Fibroblast of skin of left quadriceps (primary cell): ENCODE measurements at regions not wholly inside any gene's neighbourhood (a gene's known extent, or its start where the extent isn't known, plus 50 kb on each side); places are given as distances from the start of the nearest gene placed in this dataset.
"Not testable (repeated sequence)": the region's sequence is repeated elsewhere in the genome, so short reads cannot be mapped to it uniquely, and the experiment has no call there.

Source experiments
- DNase-seq, 2 experiments: peaks; one replicate each; pipeline ENCODE4 v3.0.0-alpha.2; 2013; ENCODE audit warnings: low read depth in 2 of 2

- no peak for DNase-seq
Observed at GRCh38 chrX:25442499-25442898, 426.7 kb upstream of the ARX start.

GRCh38 chrX:25433307-25433706 is 417.5 kb upstream of the ARX start:
- DNase-seq = no peak

- DNase-seq = no peak
Observed at GRCh38 chrX:25432396-25432795, 416.6 kb upstream of the ARX start.

- no peak for DNase-seq
Observed at GRCh38 chrX:25427873-25428555, 412.2 kb upstream of the ARX start.

GRCh38 chrX:25404163-25404562 is 388.4 kb upstream of the ARX start:
- not testable (repeated sequence) for DNase-seq

- DNase-seq = no peak
Observed at GRCh38 chrX:25389266-25389665, 373.5 kb upstream of the ARX start.

- DNase-seq = no peak
Observed at GRCh38 chrX:25383196-25383595, 367.4 kb upstream of the ARX start.

- no peak for DNase-seq
Observed at GRCh38 chrX:25356456-25356855, 340.7 kb upstream of the ARX start.

GRCh38 chrX:25344161-25344936 is 328.6 kb upstream of the ARX start:
- DNase-seq = no peak

- no peak for DNase-seq
Observed at GRCh38 chrX:25343060-25343459, 327.3 kb upstream of the ARX start.

- DNase-seq = no peak
Observed at GRCh38 chrX:25337841-25338240, 322.1 kb upstream of the ARX start.

- no peak for DNase-seq
Observed at GRCh38 chrX:25300994-25301393, 285.2 kb upstream of the ARX start.

- no peak for DNase-seq
Observed at GRCh38 chrX:25296850-25297249, 281.1 kb upstream of the ARX start.

- DNase-seq = no peak
Observed at GRCh38 chrX:25295466-25295865, 279.7 kb upstream of the ARX start.

- no peak for DNase-seq
Observed at GRCh38 chrX:25290132-25290531, 274.4 kb upstream of the ARX start.

GRCh38 chrX:25288676-25289075 is 272.9 kb upstream of the ARX start:
- no peak for DNase-seq

GRCh38 chrX:25287521-25287920 is 271.8 kb upstream of the ARX start:
- no peak for DNase-seq

- no peak for DNase-seq
Observed at GRCh38 chrX:25285598-25285997, 269.8 kb upstream of the ARX start.

GRCh38 chrX:25279510-25279909 is 263.7 kb upstream of the ARX start:
- DNase-seq = no peak

GRCh38 chrX:25278341-25278740 is 262.6 kb upstream of the ARX start:
- DNase-seq = no peak

- DNase-seq = no peak
Observed at GRCh38 chrX:25277574-25277973, 261.8 kb upstream of the ARX start.

- no peak for DNase-seq
Observed at GRCh38 chrX:25275159-25275558, 259.4 kb upstream of the ARX start.

GRCh38 chrX:25241461-25241860 is 225.7 kb upstream of the ARX start:
- no peak for DNase-seq

- DNase-seq = no peak
Observed at GRCh38 chrX:25226151-25226550, 210.4 kb upstream of the ARX start.
